ENCODE measurements at regions not wholly inside any gene's neighbourhood (a gene's known extent, or its start where the extent isn't known, plus 50 kb on each side); places are given as distances from the start of the nearest gene placed in this dataset.
A peak's percentile ranks its signal among the peaks of the same experiment; 100 is the strongest.

DNA sequence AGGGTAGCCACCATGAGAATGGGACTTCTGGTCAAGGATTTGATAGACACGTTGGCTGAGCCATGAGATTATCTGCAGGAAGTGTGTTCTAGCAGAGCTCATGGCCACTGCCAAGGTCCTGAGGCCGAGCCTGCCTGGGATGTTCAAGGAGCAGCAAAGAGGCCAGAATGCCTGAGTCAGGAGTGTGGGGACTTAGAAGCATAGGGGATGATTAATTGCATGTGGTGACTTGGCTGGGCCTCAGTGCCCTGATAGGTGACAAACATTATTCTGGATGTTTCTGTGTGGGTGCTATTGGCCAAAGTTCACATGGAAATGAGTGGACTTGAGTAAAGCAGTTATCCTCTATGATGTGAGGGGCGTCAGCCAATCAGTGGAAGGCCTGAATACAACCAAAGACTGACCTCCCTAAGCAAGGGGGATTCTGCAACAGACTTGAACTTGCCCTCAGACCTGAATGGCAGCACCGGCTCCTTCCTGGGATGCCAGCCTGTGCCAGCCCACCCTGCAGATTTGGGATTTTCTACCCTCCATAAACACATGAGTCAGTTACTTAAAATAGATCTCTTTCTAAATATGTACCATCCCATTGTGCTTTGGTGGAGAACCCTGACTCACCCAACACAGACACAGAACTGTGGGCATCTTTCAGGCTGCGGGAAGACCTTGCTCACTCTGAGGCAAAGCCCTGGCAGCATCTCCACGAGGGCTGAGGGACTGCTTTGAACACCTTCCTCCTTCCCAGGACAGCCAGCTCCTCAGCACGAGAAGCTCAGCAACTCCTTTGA is 363.9 kb upstream of the MGMT start:
- DNase-seq (ENCODE audit: low spot score): no peak
- ATAC-seq: no peak

DNA sequence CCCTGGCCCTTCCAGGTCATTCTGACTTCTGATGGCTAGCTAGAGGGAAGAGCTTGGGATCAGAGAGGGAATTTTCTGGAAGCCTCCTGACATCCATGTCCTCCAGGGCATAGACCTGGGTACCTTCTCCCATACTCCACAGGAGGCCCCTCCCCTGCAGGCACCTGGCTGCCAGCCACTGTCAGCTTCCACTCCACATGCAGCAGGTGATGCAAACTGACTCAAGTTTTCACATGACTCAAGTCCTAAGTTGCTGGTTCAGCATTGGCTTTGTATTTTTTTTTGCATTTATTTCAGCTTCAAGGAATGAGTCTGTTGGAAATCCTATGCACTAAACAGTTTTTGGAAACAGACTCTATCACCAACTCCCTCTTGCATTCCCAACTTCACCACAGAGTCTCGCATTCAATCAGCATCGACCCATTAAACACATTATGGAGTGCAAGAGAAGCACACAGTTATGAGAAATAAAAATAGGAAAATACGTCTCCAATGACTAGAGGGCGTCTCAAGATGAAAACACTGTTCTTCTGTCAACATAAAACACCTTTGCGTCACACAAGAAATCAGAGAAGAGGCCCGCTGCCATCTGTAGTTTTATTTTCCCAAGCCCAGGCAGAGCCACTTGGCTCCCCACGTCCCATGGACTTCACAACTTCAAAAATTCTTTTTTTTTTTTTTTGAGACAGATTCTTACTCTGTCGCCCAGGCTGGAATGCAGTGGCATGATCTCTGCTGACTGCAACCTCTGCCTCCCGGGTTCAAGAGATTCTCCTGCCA is 362.6 kb upstream of the MGMT start:
- no peak for ATAC-seq

GRCh38 chr10:129105266-129105665 is 361.8 kb upstream of the MGMT start:
- DNase-seq (ENCODE audit: low spot score) (no peak), ATAC-seq (no peak)

More for the DNA sequence above, 362.6 kb upstream of the MGMT start:
- no peak for DNase-seq (ENCODE audit: low spot score)

GRCh38 chr10:129106314-129106713 is 360.7 kb upstream of the MGMT start:
- no peak for ATAC-seq
- DNase-seq (ENCODE audit: low spot score): no peak

- ATAC-seq (no peak), DNase-seq (ENCODE audit: low spot score) (no peak)
Measured at GRCh38 chr10:129107525-129107924, 359.5 kb upstream of the MGMT start.

DNA sequence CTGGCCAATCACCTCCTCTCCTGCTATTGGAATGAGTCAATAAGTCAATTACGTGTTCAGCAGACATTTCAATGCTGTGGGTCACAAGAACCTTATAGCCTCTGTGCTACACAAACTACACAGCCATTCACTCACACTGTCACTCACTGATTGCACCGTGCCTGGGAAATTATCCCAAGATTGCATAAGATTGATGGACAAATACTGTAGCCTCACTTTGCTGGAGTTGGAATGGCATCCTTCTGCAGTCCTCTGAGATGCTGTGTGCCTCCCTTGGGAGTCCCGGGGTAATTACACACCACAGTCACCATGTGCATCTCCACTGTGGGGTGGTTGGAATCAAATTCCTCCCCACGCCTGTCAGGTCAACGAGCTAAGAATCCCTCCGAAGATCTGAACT is 358.7 kb upstream of the MGMT start:
- ATAC-seq: no peak

DNA sequence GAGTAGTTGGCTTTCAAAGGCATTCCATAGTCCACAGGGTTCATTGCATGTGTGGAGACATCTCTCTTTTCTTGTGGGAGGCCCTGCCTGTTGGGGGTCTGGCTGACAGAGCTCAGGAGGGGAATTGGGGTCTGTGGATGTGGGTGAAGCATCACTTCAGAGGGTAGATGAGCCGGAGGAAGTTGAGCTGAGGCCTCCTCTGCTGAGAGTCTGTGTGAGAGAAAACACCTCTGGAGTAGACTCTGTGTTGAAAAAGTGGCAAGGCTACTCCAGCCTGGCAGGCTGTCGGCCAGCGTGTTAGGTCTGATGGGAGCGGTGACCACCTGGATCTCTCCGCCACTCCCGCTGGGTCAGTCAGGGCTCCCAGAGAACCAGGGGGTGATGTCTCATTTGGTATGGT is 358.0 kb upstream of the MGMT start:
- DNase-seq (ENCODE audit: low spot score): no peak
- no peak for ATAC-seq

More for the DNA sequence above, 358.7 kb upstream of the MGMT start:
- no peak for DNase-seq (ENCODE audit: low spot score)

- DNase-seq (ENCODE audit: low spot score): no peak
- ATAC-seq: no peak
Measured at GRCh38 chr10:129110780-129111179, 356.3 kb upstream of the MGMT start.

DNA sequence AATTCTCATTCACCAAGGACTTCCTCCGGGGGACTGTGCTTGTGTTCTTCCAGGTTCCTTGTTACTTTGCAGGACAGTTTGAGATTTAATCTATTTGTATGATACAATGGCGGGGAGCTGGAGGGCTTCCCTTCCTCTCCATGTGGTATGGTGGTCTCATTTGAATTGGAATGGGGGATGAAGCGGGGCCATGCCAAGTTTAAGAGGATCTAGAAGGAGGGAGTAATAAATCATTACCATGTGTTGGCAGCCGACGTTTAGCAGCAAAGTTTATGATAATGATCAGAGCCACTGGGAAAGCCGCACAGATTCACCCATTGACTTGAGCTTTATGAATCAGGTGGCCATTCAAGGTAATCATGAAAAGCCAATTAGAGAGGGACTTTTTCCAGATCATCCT is 355.1 kb upstream of the MGMT start:
- ATAC-seq: no peak
- DNase-seq (ENCODE audit: low spot score): no peak

DNA sequence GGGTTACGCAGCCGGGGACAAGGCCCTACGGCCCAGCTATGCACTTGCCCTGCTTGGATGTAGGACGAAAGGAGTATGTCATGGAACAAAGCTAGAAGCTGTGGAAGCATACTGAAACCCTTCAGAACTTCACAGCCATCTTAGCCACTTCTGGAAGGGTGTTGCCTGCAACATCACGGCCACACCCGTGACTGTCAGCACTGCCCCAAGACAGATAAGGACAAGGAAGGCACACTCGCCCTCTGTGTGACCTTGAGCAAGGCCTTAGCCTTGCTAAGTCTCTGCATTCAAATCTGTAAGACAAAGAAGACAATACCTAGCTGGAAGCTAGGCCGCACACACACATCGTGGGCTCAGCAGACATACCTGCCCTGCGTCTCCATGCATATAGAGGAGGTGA is 352.5 kb upstream of the MGMT start:
- no peak for DNase-seq (ENCODE audit: low spot score)
- ATAC-seq: no peak

GRCh38 chr10:129116371-129116770 is 350.7 kb upstream of the MGMT start:
- DNase-seq (ENCODE audit: low spot score): no peak
- ATAC-seq: no peak

- no peak for DNase-seq (ENCODE audit: low spot score)
- no peak for ATAC-seq
Measured at GRCh38 chr10:129120441-129120840, 346.6 kb upstream of the MGMT start.

DNA sequence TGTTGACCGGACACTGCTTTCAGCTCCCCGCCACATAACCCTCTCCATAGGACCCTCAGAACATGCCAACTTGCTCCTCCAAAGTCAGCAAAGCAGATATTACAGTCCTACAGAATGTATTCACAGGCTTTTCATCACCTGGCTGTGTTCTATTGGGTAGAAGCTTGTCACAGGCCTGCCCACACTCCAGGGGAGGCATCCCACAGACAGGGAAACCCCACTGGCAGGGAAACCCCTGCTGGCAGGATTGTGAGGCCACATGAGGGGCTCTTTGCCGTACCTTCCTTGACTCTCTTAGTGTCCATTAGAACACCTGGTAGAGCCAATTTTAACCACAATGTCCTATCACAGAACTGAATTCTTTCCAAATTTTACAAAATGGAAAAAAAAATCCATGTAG is 344.2 kb upstream of the MGMT start:
- DNase-seq (ENCODE audit: low spot score): no peak
- no peak for ATAC-seq

GRCh38 chr10:129123428-129123827 is 343.6 kb upstream of the MGMT start:
- ATAC-seq (peak; percentile 79), DNase-seq (ENCODE audit: low spot score) (no peak)

GRCh38 chr10:129126982-129127381 is 340.1 kb upstream of the MGMT start:
- ATAC-seq (no peak), DNase-seq (ENCODE audit: low spot score) (no peak)

- ATAC-seq (no peak), DNase-seq (ENCODE audit: low spot score) (no peak)
Measured at GRCh38 chr10:129131457-129132132, 335.4 kb upstream of the MGMT start.

GRCh38 chr10:129133856-129134255 is 333.2 kb upstream of the MGMT start:
- no peak for ATAC-seq
- no peak for DNase-seq (ENCODE audit: low spot score)

DNA sequence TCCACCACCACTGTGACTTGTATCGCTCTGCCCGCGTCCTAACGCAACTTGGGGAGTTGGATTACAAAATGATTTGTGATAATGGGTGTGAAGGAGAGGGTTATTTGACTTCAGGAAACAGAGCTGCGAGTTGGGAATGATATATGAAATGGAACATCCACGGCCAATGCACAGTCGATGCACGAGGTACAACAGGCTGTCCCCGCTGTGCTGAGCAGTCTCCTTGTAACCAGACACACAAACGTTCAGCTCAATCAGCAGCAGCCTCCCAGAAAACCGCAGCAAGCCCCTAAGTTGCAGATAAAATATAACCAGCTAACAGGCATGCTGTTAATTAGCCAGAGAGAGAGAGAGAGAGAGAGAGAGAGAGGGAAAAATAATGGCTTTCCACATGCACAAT is 332.7 kb upstream of the MGMT start:
- no peak for ATAC-seq
- DNase-seq (ENCODE audit: low spot score): no peak

DNA sequence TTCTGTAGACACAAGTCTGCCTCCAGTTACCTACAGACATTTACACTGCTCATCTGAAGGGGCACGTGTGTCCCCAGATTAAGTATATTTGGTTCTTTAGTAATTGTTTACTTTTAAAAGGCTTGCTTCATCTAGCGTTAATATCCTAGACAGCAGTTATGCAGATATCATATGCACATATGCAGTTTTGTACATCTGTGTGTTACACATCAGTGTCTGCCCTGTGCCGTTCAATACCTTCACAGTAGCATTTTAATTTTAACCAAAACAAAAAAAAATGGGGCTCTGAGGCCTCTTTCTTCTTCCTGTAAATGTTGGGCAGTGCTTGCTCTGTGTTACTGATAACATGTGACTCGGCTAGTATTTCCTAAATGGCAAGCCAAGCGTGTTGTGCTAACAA is 331.4 kb upstream of the MGMT start:
- ATAC-seq (no peak), DNase-seq (ENCODE audit: low spot score) (no peak)

DNA sequence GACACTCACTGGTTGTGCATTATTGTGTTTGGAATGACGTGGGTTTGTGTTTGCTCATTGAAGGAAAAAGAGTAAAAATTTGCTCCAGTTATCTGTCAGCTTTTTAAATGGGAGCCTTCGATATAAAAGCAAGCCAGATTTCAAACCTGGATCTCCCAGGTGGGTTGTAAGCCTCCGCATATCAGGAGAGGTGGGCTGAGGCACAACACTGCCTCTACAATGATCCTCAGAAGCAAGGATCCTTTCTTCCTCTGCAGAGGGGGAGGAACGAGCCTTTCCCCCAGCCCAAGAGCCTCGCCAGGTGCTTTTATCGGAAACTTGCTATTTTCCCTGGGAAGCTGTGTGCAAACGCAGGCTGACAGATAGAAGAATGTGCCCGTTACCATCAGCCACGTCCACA is 331.0 kb upstream of the MGMT start:
- DNase-seq (ENCODE audit: low spot score) (no peak), ATAC-seq (no peak)

DNA sequence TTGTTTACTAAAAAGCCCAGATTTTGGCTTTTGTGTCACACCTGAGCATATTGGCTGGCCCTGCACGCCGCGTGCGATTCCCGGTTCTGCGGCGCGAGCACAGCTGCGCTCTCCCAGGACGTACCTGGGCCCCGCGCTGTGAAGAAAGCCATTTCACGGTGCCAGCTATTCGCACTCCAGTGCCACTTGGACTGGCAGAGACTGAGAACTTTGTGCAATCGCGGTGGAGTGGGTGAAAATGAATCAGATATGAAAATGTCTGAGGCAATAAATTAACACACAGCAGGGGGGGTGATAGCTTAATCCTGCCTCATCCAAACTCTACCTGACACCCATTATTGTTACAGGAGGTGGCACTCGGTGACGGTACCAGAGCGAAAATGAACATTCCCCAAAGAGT is 330.1 kb upstream of the MGMT start:
- no peak for DNase-seq (ENCODE audit: low spot score)
- no peak for ATAC-seq
